Mesendoderm (in vitro differentiated cells): ENCODE measurements at regions not wholly inside any gene's neighbourhood (a gene's known extent, or its start where the extent isn't known, plus 50 kb on each side); places are given as distances from the start of the nearest gene placed in this dataset.
"Not testable (repeated sequence)": the region's sequence is repeated elsewhere in the genome, so short reads cannot be mapped to it uniquely, and the experiment has no call there.

Experiments
- DNase-seq: peaks from one replicate; pipeline ENCODE4 v3.0.0; 2013
- H2AK5ac ChIP-seq: 2 replicates; pipeline ENCODE4 v1.6.1; 2013; ENCODE audit warnings: low read length, inconsistent platforms
- H2BK120ac ChIP-seq: 2 replicates; pipeline ENCODE4 v1.6.1; 2013; ENCODE audit warnings: low read depth, mild to moderate bottlenecking, low read length, moderate library complexity, mixed read lengths
- H2BK15ac ChIP-seq: replicated peaks from 2 replicates; pipeline ENCODE4 v1.6.1; 2013; ENCODE audit warnings: low read depth, mild to moderate bottlenecking, moderate library complexity
- H2BK5ac ChIP-seq: 2 replicates; pipeline ENCODE4 v1.6.1; 2013; ENCODE audit warnings: low read length, inconsistent platforms
- H3K18ac ChIP-seq: 2 replicates; pipeline ENCODE4 v1.6.1; 2013; ENCODE audit warnings: mild to moderate bottlenecking, low read length, mixed read lengths
- H3K23ac ChIP-seq: one replicate; pipeline ENCODE4 v1.6.1; 2013; ENCODE audit warnings: low read length
- H3K27ac ChIP-seq: 2 replicates; pipeline ENCODE4 v1.5.1; 2013; ENCODE audit warnings: low read depth, mild to moderate bottlenecking, inconsistent platforms, low read length, moderate library complexity
- H3K27me3 ChIP-seq: 2 replicates; pipeline ENCODE4 v1.6.1; 2013; ENCODE audit warnings: low read length, control low read depth, mild to moderate bottlenecking, inconsistent platforms; ENCODE audit not compliant: insufficient read depth, poor library complexity
- H3K36me3 ChIP-seq: 2 replicates; pipeline ENCODE4 v1.6.1; 2013; ENCODE audit warnings: low read length, inconsistent platforms; ENCODE audit not compliant: control insufficient read depth, insufficient read depth
- H3K4ac ChIP-seq: one replicate; pipeline ENCODE4 v1.6.1; 2013; ENCODE audit warnings: low read depth, mild to moderate bottlenecking, low read length, moderate library complexity
- H3K4me1 ChIP-seq: 2 replicates; pipeline ENCODE4 v1.6.1; 2013; ENCODE audit warnings: low read depth, low read length, inconsistent platforms; ENCODE audit not compliant: control insufficient read depth
- H3K4me2 ChIP-seq: 2 replicates; pipeline ENCODE4 v1.6.1; 2013; ENCODE audit warnings: low read length
- H3K4me3 ChIP-seq: 2 replicates; pipeline ENCODE4 v1.5.1; 2013; ENCODE audit warnings: mild to moderate bottlenecking, low read length
- H3K56ac ChIP-seq: one replicate; pipeline ENCODE4 v1.6.1; 2013; ENCODE audit warnings: low read length
- H3K79me1 ChIP-seq: 2 replicates; pipeline ENCODE4 v1.6.1; 2013; ENCODE audit warnings: low read length, inconsistent platforms
- H3K79me2 ChIP-seq: 2 replicates; pipeline ENCODE4 v1.6.1; 2013; ENCODE audit warnings: mild to moderate bottlenecking, low read length; ENCODE audit not compliant: control insufficient read depth, insufficient read depth
- H3K9ac ChIP-seq: 2 replicates; pipeline ENCODE4 v1.6.1; 2013; ENCODE audit warnings: low read length, inconsistent platforms
- H4K5ac ChIP-seq: one replicate; pipeline ENCODE4 v1.6.1; 2013; ENCODE audit warnings: low read length
- H4K8ac ChIP-seq: one replicate; pipeline ENCODE4 v1.6.1; 2013; ENCODE audit warnings: low read depth, mild to moderate bottlenecking, control low read depth, low read length, moderate library complexity

DNA sequence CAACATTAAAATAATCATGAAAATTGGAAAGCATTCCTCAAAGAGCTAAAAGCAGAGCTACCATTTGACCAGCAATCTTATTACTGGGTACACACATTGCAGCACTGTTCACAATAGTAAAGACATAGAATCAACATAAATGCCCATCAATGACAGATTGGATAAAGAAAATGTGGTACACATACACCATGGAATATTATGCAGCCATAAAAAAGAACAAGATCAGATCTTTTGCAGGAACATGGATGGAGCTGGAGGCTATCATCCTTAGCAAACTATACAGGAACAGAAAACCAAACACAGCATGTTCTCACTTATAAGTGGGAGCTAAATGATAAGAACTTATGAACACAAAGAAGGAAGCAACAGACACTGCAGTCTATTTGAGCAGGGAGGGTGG is 52.8 kb upstream of the UNC5A start:
- H3K36me3 ChIP-seq, H3K27ac ChIP-seq, H3K79me2 ChIP-seq, H3K56ac ChIP-seq, H4K8ac ChIP-seq, H2BK5ac ChIP-seq, H3K9ac ChIP-seq, DNase-seq, H3K4me1 ChIP-seq, H3K27me3 ChIP-seq, H2BK15ac ChIP-seq, H4K5ac ChIP-seq, H3K79me1 ChIP-seq, H3K4ac ChIP-seq, H3K4me3 ChIP-seq, H2BK120ac ChIP-seq, H3K23ac ChIP-seq, H3K18ac ChIP-seq, H2AK5ac ChIP-seq, H3K4me2 ChIP-seq: not testable (repeated sequence)
